ENCODE measurements at regions not wholly inside any gene's neighbourhood (a gene's known extent, or its start where the extent isn't known, plus 50 kb on each side); places are given as distances from the start of the nearest gene placed in this dataset.
A peak's percentile ranks its signal among the peaks of the same experiment; 100 is the strongest.
"Not testable (repeated sequence)": the region's sequence is repeated elsewhere in the genome, so short reads cannot be mapped to it uniquely, and the experiment has no call there.

- no peak overlapping the region for H3K4me3 ChIP-seq (ENCODE audit: low read depth, low read length)
- no peak for DNase-seq (ENCODE audit: low read depth, low spot score)
- TF ChIP-seq CTCF (IDR thresholded peaks at IDR 0.05; ENCODE audit: low read depth, low read length), result no peak
- in situ Hi-C loops (cut with HindIII; ENCODE audit: low sequenced_read_pairs), result no loop called here
These were observed 96.7 kb upstream of the NECTIN3 start for GRCh38 chr3:110974902-110975301.

DNA sequence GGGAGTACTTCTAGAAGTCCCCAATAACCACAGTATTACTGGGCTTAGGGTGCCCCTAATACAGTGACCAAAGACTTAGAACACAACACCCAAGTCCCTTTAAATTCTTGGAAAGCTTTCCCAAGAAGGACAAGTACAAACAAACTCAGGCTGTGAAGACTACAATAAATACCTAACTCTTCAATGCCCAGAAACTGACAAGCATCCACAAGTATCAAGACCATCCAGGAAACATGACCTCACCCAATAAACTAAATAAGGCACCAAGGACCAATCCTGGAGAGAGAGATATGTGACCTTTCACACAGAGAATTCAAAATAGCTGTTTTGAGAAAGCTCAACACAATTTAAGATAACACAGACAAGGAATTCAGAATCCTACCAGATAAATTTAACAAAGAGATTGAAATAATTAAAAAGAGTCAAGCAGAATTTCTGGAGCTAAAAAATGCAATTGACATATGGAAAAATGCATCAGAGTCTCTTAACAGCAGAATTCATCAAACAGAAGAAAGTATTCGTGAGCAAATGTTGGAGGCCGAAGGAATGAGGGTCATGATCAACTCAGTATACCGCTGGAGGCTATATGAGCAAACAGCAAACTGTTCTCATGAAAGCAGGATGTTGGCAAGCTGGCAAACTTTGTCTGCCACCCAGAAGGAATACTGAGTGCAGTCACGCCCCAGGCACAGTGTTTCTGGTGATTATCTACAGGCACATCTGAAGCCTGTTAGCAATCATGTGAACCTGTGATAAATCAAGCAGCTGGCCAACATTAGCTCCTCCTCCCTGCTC, 87.0 kb upstream of the NECTIN3 start:
- no peak for DNase-seq (ENCODE audit: low read depth, low spot score)

GRCh38 chr3:110989446-110989845, 82.2 kb upstream of the NECTIN3 start:
- no peak for DNase-seq (ENCODE audit: low read depth, low spot score)
- no peak overlapping the region for H3K4me3 ChIP-seq (ENCODE audit: low read depth, low read length)
- in situ Hi-C loops (cut with HindIII; ENCODE audit: low sequenced_read_pairs), result no loop called here
- no peak for TF ChIP-seq CTCF (IDR thresholded peaks at IDR 0.05; ENCODE audit: low read depth, low read length)

More for the DNA sequence above, 87.0 kb upstream of the NECTIN3 start:
- in situ Hi-C loops (cut with HindIII; ENCODE audit: low sequenced_read_pairs), result no loop called here
- TF ChIP-seq CTCF (IDR thresholded peaks at IDR 0.05; ENCODE audit: low read depth, low read length), result no peak
- H3K4me3 ChIP-seq (ENCODE audit: low read depth, low read length), result no peak overlapping the region

DNA sequence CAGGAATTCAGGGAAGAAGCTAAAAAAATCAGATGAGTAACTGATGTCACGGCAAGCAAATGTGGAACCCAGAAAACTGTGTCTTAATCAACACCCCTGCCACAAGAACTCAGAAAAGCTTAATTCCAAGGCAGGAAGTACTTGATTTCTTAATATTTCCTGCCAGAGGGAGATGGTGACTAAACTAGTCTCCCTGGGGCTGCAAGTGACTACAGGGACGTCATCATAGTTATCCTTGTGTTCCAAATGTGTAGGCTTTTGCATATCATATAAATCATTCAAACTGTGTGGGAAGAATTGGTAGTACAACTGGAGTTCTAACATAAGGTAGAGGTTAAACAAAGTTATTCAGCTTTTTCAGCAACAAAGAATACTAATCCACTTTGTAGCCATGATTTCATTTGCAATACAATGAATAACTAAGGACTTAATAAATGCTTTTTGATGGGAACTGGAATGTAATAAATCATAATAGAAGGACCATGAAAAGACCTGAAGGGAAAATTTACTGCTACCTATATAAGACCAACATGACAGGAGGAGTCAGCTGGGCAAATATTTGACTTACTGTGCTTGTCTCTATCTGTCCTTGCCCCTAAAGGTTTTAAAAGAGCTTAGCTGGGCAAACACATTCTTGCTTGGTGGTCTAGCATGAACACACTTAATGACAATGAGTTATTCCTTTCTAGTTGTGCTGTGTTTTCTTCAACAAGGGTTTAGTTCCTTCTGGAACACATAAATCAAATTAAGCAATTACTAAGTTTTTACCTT, 76.0 kb upstream of the NECTIN3 start:
- H3K4me3 ChIP-seq (ENCODE audit: low read depth, low read length), result no peak overlapping the region
- DNase-seq (ENCODE audit: low read depth, low spot score), result peak; percentile 47
- no peak for TF ChIP-seq CTCF (IDR thresholded peaks at IDR 0.05; ENCODE audit: low read depth, low read length)
- in situ Hi-C loops (cut with HindIII; ENCODE audit: low sequenced_read_pairs), result no loop called here

DNA sequence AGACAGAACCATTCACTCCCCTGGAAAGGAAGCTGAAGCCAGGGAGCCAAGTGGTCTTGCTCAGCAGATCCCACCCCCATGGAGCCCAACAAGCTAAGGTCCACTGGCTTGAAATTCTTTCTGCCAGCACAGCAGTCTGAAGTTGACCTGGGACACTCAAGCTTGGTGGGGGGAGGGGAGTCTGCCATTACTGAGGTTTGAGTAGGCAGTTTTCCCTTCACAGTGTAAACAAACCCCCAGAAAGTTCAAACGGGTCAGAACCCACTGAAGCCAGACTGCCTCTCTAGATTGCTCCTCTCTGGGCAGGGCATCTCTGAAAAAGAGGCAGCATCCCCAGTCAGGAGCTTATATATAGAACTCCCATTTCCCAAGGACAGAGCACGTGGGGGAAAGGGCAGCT, 72.8 kb upstream of the NECTIN3 start:
- DNase-seq (ENCODE audit: low read depth, low spot score); in situ Hi-C loops (cut with HindIII; ENCODE audit: low sequenced_read_pairs); H3K4me3 ChIP-seq (ENCODE audit: low read depth, low read length): not testable (repeated sequence)

GRCh38 chr3:111006485-111006884, 65.1 kb upstream of the NECTIN3 start:
- H3K4me3 ChIP-seq (ENCODE audit: low read depth, low read length); in situ Hi-C loops (cut with HindIII; ENCODE audit: low sequenced_read_pairs); DNase-seq (ENCODE audit: low read depth, low spot score): not testable (repeated sequence)

DNA sequence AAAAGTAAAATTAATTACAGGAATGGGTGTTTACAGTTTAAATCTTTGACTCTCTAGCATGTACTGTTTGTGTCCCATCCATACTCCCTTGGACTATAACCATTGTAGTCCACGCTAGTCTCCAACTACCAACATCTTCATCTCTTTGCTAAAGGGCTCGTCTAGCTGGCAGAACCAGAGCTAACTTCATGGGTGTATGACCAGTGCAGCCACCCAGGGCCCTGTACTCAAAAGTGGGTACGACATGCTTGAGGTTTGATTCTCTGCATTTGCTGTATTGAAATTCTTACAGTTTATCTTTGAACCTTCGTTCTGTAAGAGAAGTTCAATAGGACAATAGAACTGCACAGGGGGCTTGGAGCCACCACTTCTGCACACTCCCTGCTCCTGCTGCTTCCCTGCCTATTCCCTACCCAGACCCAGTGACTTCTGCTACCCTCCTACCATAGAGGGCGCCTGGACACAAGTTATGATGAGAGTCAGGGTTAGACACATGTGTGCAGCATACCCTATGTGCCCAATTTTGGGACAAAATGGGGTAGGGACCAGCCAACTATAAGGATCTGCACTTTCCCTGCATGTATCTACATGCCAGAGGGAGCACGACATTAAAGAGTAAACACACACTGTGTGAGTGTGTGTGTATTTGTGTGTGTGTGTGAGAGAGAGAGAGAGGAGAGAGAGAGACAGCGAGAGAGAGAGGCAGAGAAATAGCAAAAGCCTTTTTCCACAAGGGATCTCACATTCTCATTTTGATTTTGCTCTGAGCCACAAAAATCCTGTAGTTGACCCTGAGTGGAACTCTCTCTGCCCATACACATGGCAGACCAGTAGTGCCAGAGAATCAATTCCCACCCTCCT, 59.0 kb upstream of the NECTIN3 start:
- no peak for DNase-seq (ENCODE audit: low read depth, low spot score)
- no peak for TF ChIP-seq CTCF (IDR thresholded peaks at IDR 0.05; ENCODE audit: low read depth, low read length)
- H3K4me3 ChIP-seq (ENCODE audit: low read depth, low read length), result no peak overlapping the region
- in situ Hi-C loops (cut with HindIII; ENCODE audit: low sequenced_read_pairs), result no loop called here
